ENCODE measurements at regions not wholly inside any gene's neighbourhood (a gene's known extent, or its start where the extent isn't known, plus 50 kb on each side); places are given as distances from the start of the nearest gene placed in this dataset.

- intact Hi-C loops (cut with micrococcal nuclease; ENCODE audit: unreplicated experiment): no loop called here
- Histone ChIP-seq H4K20me1 (ENCODE audit: control insufficient read depth, insufficient read depth) (no peaks in the 10 kb centered on the region), H3K9ac (ENCODE audit: control insufficient read depth, insufficient read depth, low read length) (no peak overlapping the region), H3K9me3 (replicated peaks; ENCODE audit: control insufficient read depth, insufficient read depth, low read length) (peaks cover 1% of the 10 kb centered on the region; the same call in 1 of the 3 replicates), H3K36me3 (ENCODE audit: control insufficient read depth in 2 of 2, insufficient read depth in 2 of 2, low read length in 1 of 2) (no peaks in the 10 kb centered on the region), H3K27ac (ENCODE audit: control insufficient read depth, insufficient read depth) (no peak overlapping the region), H3K4me2 (ENCODE audit: control insufficient read depth, insufficient read depth) (no peak overlapping the region), H3K79me2 (ENCODE audit: control insufficient read depth, insufficient read depth, low read length) (no peaks in the 10 kb centered on the region), H3K4me3 (no peak overlapping the region), H3K27me3 (replicated peaks in 1 of 2; ENCODE audit: control insufficient read depth in 2 of 2, insufficient read depth in 2 of 2, low read length in 1 of 2) (no peaks in the 10 kb centered on the region; a peak in 1 of 4 replicates), H3K4me1 (ENCODE audit: control insufficient read depth, insufficient read depth, low read length) (no peaks in the 10 kb centered on the region), H2AFZ (ENCODE audit: control insufficient read depth, low read depth, low read length) (no peak overlapping the region)
- RAD21 ChIA-PET (ENCODE audit: unreplicated experiment): no interaction called here
- POLR2A ChIA-PET: no interaction called here
- CTCF ChIA-PET: no interaction called here
- 16% methylated on average over 4 of the region's 4 CpGs for WGBS (ENCODE audit: insufficient coverage, insufficient replicate concordance, low lambda C conversion rate, missing lambda C conversion rate)
- no TSS peak for BruUV-seq (replicated peaks)
- DNase-seq (ENCODE audit: low read depth, low spot score): no peak
- in situ Hi-C loops (cut with MboI): no loop called here
- TF ChIP-seq E2F4 (IDR thresholded peaks at IDR 0.05; ENCODE audit: low read depth, low read length) (no peak), MAX (IDR thresholded peaks at IDR 0.05; ENCODE audit: low read depth, low read length) (no peak), SRF (IDR thresholded peaks at IDR 0.05; ENCODE audit: low read depth in 2 of 2, low read length in 2 of 2) (no peak), ZNF24 (IDR thresholded peaks at IDR 0.05) (no peak), RAD21 (IDR thresholded peaks at IDR 0.05; ENCODE audit: insufficient read depth, low read depth, low read length) (no peak), SIX5 (IDR thresholded peaks at IDR 0.05; ENCODE audit: low read depth, low read length, severe bottlenecking) (no peak), CBFB (IDR thresholded peaks at IDR 0.05; ENCODE audit: low read depth) (no peak), NR2C2 (IDR thresholded peaks at IDR 0.05; ENCODE audit: borderline replicate concordance, control insufficient read depth, insufficient read length, low read depth) (no peak), WRNIP1 (IDR thresholded peaks at IDR 0.05; ENCODE audit: borderline replicate concordance, low read depth, low read length) (no peak), ZZZ3 (IDR thresholded peaks at IDR 0.05; ENCODE audit: control insufficient read depth, insufficient read length, low read depth) (no peak), TBL1XR1 (IDR thresholded peaks at IDR 0.05; ENCODE audit: low read depth, low read length) (no peak), POLR2AphosphoS2 (IDR thresholded peaks at IDR 0.05; ENCODE audit: low read depth, low read length) (no peak), CEBPZ (IDR thresholded peaks at IDR 0.05; ENCODE audit: low read depth, low read length) (no peak), CTCF (IDR thresholded peaks at IDR 0.05 in 2 of 3, conservative IDR thresholded peaks at IDR 0.05 in 1 of 3; ENCODE audit: control insufficient read depth in 2 of 3, extremely low read depth in 1 of 3, insufficient read depth in 1 of 3, low read depth in 3 of 3, low read length in 3 of 3) (no peak), CBX5 (IDR thresholded peaks at IDR 0.05; ENCODE audit: low read depth) (no peak), ASH2L (IDR thresholded peaks at IDR 0.05; ENCODE audit: borderline replicate concordance, low read depth) (no peak)
- SMC1A ChIA-PET (ENCODE audit: uncharacterized antibody, unreplicated experiment): no interaction called here
- no peak for FAIRE-seq
- no peak for ATAC-seq
Observed at GRCh38 chr9:135002802-135003201, 84.7 kb upstream of the OLFM1 start.
